Vagina (tissue), 2 donors: ENCODE measurements at regions not wholly inside any gene's neighbourhood (a gene's known extent, or its start where the extent isn't known, plus 50 kb on each side); places are given as distances from the start of the nearest gene placed in this dataset.

Source experiments
- POLR2A ChIP-seq, 2 donors: fragments of 450-650 bp; IDR thresholded peaks; one replicate each; pipeline ENCODE4 v1.6.1; 2017; ENCODE audit warnings: antibody characterized with exemption in 2 of 2, mild to moderate bottlenecking in 2 of 2, moderate library complexity in 2 of 2
- TF ChIP-seq, protein P1 (sequence below), 3 experiments: fragments of 450-650 bp in 2 of 3; fragments of 200-600 bp in 1 of 3; sonication (generic) in 1 of 3; IDR thresholded peaks; one replicate each; pipeline ENCODE4 v1.5.1; 2017 to 2019; ENCODE audit warnings: antibody characterized with exemption in 3 of 3, mild to moderate bottlenecking in 2 of 3, moderate library complexity in 2 of 3

DNA sequence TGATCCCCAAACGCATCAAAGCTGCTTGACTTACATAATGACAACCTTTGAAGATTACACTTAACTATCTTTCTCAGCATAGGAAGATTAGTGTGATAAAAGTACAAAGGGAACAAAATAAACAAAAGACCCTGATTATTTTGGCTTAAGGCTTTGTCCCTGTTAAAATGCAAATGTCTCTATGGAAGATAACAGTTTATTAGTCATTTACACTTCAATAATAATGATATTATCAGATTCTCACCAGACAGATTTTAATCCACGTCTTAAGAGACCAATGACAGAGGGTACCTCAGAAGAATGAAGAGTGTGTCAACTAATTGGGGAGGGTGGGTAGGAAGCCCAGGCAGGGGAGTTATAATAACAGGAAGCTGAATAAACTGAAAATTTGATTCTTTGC, 510.4 kb upstream of the PTBP2 start:
- TF ChIP-seq, protein P1, sequence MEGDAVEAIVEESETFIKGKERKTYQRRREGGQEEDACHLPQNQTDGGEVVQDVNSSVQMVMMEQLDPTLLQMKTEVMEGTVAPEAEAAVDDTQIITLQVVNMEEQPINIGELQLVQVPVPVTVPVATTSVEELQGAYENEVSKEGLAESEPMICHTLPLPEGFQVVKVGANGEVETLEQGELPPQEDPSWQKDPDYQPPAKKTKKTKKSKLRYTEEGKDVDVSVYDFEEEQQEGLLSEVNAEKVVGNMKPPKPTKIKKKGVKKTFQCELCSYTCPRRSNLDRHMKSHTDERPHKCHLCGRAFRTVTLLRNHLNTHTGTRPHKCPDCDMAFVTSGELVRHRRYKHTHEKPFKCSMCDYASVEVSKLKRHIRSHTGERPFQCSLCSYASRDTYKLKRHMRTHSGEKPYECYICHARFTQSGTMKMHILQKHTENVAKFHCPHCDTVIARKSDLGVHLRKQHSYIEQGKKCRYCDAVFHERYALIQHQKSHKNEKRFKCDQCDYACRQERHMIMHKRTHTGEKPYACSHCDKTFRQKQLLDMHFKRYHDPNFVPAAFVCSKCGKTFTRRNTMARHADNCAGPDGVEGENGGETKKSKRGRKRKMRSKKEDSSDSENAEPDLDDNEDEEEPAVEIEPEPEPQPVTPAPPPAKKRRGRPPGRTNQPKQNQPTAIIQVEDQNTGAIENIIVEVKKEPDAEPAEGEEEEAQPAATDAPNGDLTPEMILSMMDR (IDR thresholded peaks at IDR 0.05) = no peak
- no peak for TF ChIP-seq POLR2A (IDR thresholded peaks at IDR 0.05)
